Astrocyte of the spinal cord (primary cell): ENCODE measurements at regions not wholly inside any gene's neighbourhood (a gene's known extent, or its start where the extent isn't known, plus 50 kb on each side); places are given as distances from the start of the nearest gene placed in this dataset.

Source experiments
- DNase-seq: peaks from one replicate; pipeline ENCODE4 v3.0.0; 2011; ENCODE audit warnings: low read depth, low spot score
- H3K4me3 ChIP-seq: 2 replicates; pipeline ENCODE4 v1.5.1; 2011; ENCODE audit warnings: low read depth, mild to moderate bottlenecking, low read length, moderate library complexity
- in situ Hi-C: cut with HindIII; loops from 2 replicates; pipeline ENCODE4 v1.10.0; 2017; ENCODE audit warnings: low sequenced_read_pairs
- TF ChIP-seq, protein P1 (sequence below): IDR thresholded peaks from 2 replicates; pipeline ENCODE4 v1.5.1; 2012; ENCODE audit warnings: low read depth, mild to moderate bottlenecking, low read length, inconsistent platforms

DNA sequence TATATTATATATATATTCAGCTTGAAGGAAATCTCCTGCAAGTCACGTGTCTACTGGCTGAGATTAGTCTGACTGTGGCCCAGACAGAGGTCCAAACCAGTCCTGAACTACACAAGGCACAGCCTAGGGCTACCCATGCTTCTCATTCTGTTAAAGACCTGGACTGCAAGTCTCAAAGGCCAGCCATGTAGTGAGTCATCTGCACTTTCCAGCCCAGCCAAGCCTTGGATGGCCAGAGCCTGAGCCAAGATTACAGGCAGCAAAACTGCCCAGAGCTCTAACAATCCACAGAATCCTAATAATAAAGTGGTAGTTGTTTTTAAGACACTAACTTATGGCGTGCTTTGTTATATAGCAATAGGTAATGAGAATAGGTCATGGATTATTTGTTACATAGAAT is 259.6 kb downstream of the SS18 start:
- in situ Hi-C loops, result no loop called here
- TF ChIP-seq, protein P1, sequence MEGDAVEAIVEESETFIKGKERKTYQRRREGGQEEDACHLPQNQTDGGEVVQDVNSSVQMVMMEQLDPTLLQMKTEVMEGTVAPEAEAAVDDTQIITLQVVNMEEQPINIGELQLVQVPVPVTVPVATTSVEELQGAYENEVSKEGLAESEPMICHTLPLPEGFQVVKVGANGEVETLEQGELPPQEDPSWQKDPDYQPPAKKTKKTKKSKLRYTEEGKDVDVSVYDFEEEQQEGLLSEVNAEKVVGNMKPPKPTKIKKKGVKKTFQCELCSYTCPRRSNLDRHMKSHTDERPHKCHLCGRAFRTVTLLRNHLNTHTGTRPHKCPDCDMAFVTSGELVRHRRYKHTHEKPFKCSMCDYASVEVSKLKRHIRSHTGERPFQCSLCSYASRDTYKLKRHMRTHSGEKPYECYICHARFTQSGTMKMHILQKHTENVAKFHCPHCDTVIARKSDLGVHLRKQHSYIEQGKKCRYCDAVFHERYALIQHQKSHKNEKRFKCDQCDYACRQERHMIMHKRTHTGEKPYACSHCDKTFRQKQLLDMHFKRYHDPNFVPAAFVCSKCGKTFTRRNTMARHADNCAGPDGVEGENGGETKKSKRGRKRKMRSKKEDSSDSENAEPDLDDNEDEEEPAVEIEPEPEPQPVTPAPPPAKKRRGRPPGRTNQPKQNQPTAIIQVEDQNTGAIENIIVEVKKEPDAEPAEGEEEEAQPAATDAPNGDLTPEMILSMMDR, result no peak
- peak; percentile 78 for DNase-seq
- no peak overlapping the region for H3K4me3 ChIP-seq

DNA sequence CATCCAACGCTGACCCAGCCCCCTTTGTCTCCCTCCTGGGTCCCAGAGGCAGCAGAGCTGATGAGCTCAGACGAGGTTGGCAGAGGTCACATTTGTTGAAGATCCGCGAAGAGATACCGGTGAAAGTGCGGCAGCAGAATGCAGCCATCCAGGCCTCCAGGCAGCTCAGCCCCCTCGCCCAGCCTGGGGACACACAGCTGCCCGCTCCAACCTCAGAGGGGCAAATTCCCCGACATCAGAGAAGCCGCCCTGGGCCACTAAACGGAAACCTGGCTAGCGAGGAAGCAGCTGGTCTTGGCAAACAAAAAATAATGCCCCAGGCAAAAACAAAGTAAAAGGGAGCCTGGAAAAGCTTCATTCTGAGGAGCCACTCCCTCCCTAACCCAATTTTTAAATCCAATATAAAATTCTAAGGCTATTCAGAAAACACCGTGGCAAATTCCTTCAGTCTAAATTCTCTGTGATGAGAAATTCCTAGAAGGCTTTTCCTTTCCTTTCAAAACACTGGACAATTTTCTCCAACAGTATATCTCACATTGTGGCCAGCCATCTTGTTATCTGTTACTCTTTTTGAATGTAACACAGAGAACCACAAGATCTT is 262.4 kb downstream of the SS18 start:
- DNase-seq, result peak; percentile 30
- TF ChIP-seq, protein P1, result no peak
- H3K4me3 ChIP-seq, result no peak overlapping the region
- in situ Hi-C loops, result no loop called here

DNA sequence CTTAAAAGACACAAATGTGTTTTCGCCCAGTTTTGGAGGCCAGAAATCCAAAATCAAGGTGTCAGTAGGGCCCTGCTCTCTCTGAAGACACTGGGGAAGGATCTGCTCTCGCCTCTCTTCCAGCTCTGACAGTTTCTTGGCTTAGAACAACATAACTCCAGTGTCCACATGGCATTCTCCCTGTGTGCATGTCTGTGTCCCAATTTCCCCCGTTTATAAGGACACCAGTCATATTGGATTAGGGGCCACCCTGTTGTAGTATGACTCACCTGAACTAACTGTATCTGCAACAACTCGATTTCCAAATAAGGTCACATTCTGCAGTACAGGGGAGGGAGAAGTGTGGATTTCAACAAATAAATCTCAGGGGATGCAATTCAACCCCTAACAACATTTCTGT is 263.2 kb downstream of the SS18 start:
- in situ Hi-C loops, result no loop called here
- no peak overlapping the region for H3K4me3 ChIP-seq
- TF ChIP-seq, protein P1, result no peak
- DNase-seq, result no peak

DNA sequence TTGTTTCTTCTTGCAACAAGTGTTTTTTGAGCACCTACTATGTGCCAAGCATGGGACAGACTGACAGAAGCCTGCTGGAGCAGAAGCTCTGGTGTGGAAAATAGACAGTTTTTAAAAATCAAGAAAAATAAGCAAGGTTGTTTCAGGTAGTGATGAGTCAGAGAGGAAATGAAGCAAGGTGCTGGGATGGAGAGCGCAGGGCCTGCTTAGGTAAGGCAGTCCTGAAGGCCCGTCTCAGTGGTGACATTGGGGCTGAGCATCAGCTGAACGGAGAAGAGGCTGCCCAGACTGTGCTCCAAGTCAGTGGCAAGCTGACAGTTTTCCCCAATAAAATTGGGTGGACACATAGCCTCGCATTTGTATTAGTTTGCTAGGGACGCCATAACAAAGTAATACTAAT is 263.6 kb downstream of the SS18 start:
- H3K4me3 ChIP-seq, result no peak overlapping the region
- TF ChIP-seq, protein P1, result no peak
- in situ Hi-C loops, result no loop called here
- no peak for DNase-seq

DNA sequence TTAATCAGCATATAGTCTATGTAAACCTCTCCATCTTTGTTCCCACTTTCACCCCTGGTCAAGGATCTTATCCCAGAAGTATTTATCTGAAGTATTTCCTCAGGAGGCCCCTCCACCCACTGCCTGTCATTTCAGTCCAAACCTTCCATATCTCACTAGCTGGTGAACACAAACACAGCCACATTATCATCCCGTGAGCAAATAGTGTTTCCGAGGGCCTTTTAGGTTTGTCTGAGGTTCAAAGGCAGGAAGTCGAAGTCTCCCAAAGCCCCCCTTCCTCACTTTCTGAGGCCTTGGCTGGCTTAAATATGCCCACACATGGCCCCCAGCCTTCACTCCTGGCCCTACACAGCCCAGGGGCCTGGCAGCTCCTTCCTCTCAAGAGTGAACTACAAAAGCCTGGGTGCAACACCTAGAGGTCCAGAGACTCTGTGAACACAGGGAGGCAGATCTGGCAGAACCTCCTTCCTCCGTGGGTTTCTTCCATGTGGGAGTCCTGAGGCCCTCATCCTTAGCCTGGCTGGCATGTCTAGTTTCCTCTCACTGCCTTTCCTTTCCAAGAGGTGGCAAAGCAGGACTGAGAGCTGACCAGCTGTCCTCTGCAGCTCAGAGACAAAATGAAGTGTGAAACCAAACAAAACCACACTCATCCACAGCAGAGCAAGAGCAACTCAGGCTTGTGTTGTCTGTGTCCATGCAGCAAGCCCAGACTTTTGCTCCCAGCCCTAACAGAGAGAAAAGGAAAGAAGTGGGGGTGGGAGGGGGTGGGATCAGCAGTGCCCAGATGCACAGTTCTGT is 264.2 kb downstream of the SS18 start:
- no peak overlapping the region for H3K4me3 ChIP-seq
- in situ Hi-C loops, result no loop called here
- TF ChIP-seq, protein P1, result no peak
- no peak for DNase-seq

DNA sequence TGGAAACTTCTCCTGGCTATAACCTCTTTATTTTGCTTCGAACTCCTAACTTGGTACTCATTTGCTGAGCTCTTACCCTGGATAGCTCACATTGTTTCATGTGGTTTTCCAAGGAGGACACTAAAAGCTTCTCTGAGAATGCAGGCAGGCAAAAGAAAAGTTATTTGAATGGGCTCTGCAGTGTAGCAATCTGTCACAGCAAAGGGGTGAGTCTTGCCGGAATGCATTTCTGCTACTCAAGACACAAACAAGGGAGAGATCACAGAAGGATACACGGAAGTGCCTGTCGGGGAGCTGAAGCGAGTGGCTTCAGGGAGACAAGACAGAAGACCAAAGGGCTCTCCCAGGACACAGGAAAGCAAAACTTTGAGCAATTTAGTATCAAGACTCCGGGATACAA is 265.4 kb downstream of the SS18 start:
- H3K4me3 ChIP-seq, result no peak overlapping the region
- DNase-seq, result no peak
- in situ Hi-C loops, result no loop called here
- TF ChIP-seq, protein P1, result no peak
